K562 (cell line): ENCODE measurements at regions not wholly inside any gene's neighbourhood (a gene's known extent, or its start where the extent isn't known, plus 50 kb on each side); places are given as distances from the start of the nearest gene placed in this dataset.

ENCODE experiments used
- ATAC-seq: fragments of 200-7000 bp; cut with Tn5 transposase; 3 replicates; pipeline ENCODE4 v1.9.1; 2020; ENCODE audit warnings: moderate library complexity
- BruUV-seq: library from RNA; stranded (reverse); fragments of 400-500 nt; replicated peaks from 2 replicates; lab custom pipeline; 2021; lab: Mats Ljungman, UMichigan
- CTCF ChIA-PET: fragments of 300-600 bp; formaldehyde crosslinking; extraction: SDS; loops from one replicate; lab custom pipeline; 2021; ENCODE audit warnings: low intra/inter-chr PET ratio; lab: Yijun Ruan, JAX
- POLR2A ChIA-PET: fragments of 300-600, 350-650 bp; sonication (Branson Sonifier 250); formaldehyde crosslinking; extraction: SDS; loops from one replicate; lab custom pipeline; 2021; ENCODE audit warnings: antibody characterized with exemption, inconsistent platforms; lab: Yijun Ruan, JAX
- DNase-seq, 4 experiments: peaks; one replicate each; pipeline versions ENCODE4 v3.0.0 to v3.0.0-alpha.2; 2011 to 2018; ENCODE audit warnings: low spot score in 3 of 4, mixed read lengths in 3 of 4; ENCODE audit errors: extremely low read depth in 1 of 4
- FAIRE-seq: peaks from 2 replicates; lab custom pipeline; 2011; peaks lifted over from hg19 to GRCh38; lab: Jason Lieb, UNC
- H2AFZ ChIP-seq: 2 replicates; pipeline ENCODE4 v1.6.0; 2011; ENCODE audit warnings: low read depth, low read length, control low read depth, inconsistent platforms
- H3K27ac ChIP-seq: fragments of 200-600 bp; 3 replicates; pipeline ENCODE4 v1.8.0; 2011; ENCODE audit warnings: low read depth, mild to moderate bottlenecking, control low read depth, inconsistent platforms, low read length, moderate library complexity, mixed read lengths; ENCODE audit errors: extremely low read depth
- H3K27me3 ChIP-seq, 2 experiments: fragments of 300-600 bp in 1 of 2; 2 replicates in 1 of 2; 3 replicates in 1 of 2; pipeline versions ENCODE4 v1.6.0 to v1.8.0; 2011; ENCODE audit warnings: inconsistent platforms in 2 of 2, low read length in 2 of 2, mild to moderate bottlenecking in 1 of 2, mixed read lengths in 1 of 2, moderate library complexity in 1 of 2; ENCODE audit not compliant: control insufficient read depth in 2 of 2, insufficient read depth in 2 of 2
- H3K36me3 ChIP-seq: fragments of 300-600 bp; 3 replicates; pipeline ENCODE4 v1.8.0; 2011; ENCODE audit warnings: mild to moderate bottlenecking, low read length, inconsistent platforms; ENCODE audit not compliant: control insufficient read depth, insufficient read depth
- H3K4me1 ChIP-seq, 2 experiments: fragments of 200-600 bp in 1 of 2; replicated peaks in 1 of 2; 2 replicates in 1 of 2; 3 replicates in 1 of 2; pipeline versions ENCODE4 v1.5.1 to v1.8.0; 2011; ENCODE audit warnings: inconsistent platforms in 2 of 2, low read length in 2 of 2, mild to moderate bottlenecking in 1 of 2, mixed read lengths in 1 of 2, moderate library complexity in 1 of 2; ENCODE audit not compliant: control insufficient read depth in 2 of 2, insufficient read depth in 2 of 2
- H3K4me2 ChIP-seq: 2 replicates; pipeline ENCODE4 v1.6.1; 2011; ENCODE audit warnings: low read length, control low read depth, inconsistent platforms, mixed read lengths; ENCODE audit not compliant: insufficient read depth
- H3K4me3 ChIP-seq: fragments of 200-600 bp; sonication (generic), shearing (Covaris generic); 2 replicates; pipeline ENCODE4 v1.5.1; 2016; ENCODE audit warnings: control low read depth, inconsistent platforms
- H3K79me2 ChIP-seq: fragments of 200-600 bp; 3 replicates; pipeline ENCODE4 v1.8.0; 2011; ENCODE audit warnings: low read length, inconsistent platforms; ENCODE audit not compliant: control insufficient read depth, insufficient read depth
- H3K9ac ChIP-seq, 2 experiments: 2 replicates each; pipeline versions ENCODE4 v1.6.0 to v1.6.1; 2011; ENCODE audit warnings: low read depth in 2 of 2, low read length in 2 of 2, control low read depth in 1 of 2, inconsistent platforms in 1 of 2, mild to moderate bottlenecking in 1 of 2, mixed read lengths in 1 of 2; ENCODE audit not compliant: insufficient read depth in 1 of 2
- H3K9me1 ChIP-seq: one replicate; pipeline ENCODE4 v1.6.0; 2011; ENCODE audit warnings: inconsistent platforms, mild to moderate bottlenecking, low read length, moderate library complexity; ENCODE audit not compliant: control insufficient read depth, insufficient read depth
- H3K9me3 ChIP-seq: replicated peaks from 2 replicates; pipeline ENCODE4 v1.5.1; 2011; ENCODE audit warnings: low read depth, low read length, inconsistent platforms; ENCODE audit not compliant: control insufficient read depth, insufficient read depth
- H4K20me1 ChIP-seq: replicated peaks from 2 replicates; pipeline ENCODE4 v1.6.1; 2011; ENCODE audit warnings: low read length, inconsistent platforms, mixed read lengths; ENCODE audit not compliant: control insufficient read depth, insufficient read depth
- ESRRA ChIP-seq: fragments of 450-650 bp; IDR thresholded peaks from 2 replicates; pipeline ENCODE4 v1.6.1; 2014; ENCODE audit warnings: low read depth, mild to moderate bottlenecking, moderate library complexity, borderline replicate concordance
- PRDM10 ChIP-seq: fragments of 450-650 bp; IDR thresholded peaks from 2 replicates; pipeline ENCODE4 v1.6.1; 2018; ENCODE audit not compliant: partially characterized antibody
- PRPF4 ChIP-seq: fragments of 200-400 bp; formaldehyde crosslinking; IDR thresholded peaks from one replicate; pipeline ENCODE4 v1.6.1; 2017; ENCODE audit warnings: low read length, low read depth, mild to moderate bottlenecking; ENCODE audit not compliant: insufficient read depth, poor library complexity, severe bottlenecking
- TRIM24 ChIP-seq, 2 experiments: fragments of 450-650 bp; IDR thresholded peaks; 2 replicates each; pipeline ENCODE4 v1.6.1; 2016
- WHSC1 ChIP-seq: IDR thresholded peaks from one replicate; pipeline ENCODE4 v1.6.1; 2012; ENCODE audit warnings: low read length, control low read depth, inconsistent platforms
- ZC3H11A ChIP-seq: IDR thresholded peaks from 2 replicates; pipeline ENCODE4 v1.6.1; 2012; ENCODE audit warnings: low read depth, low read length, improper control_type of control experiment
- ZFX ChIP-seq: sonication (generic); formaldehyde crosslinking; IDR thresholded peaks from 2 replicates; pipeline ENCODE4 v1.8.0; 2022; ENCODE audit warnings: mild to moderate bottlenecking, missing genetic modification reagents, moderate library complexity
- ZNF212 ChIP-seq: fragments of 450-650 bp; formaldehyde crosslinking; IDR thresholded peaks from 2 replicates; pipeline ENCODE4 v1.4.0; 2020; ENCODE audit warnings: mild to moderate bottlenecking
- ZNF263 ChIP-seq: sonication (generic); formaldehyde crosslinking; IDR thresholded peaks from 2 replicates; pipeline ENCODE4 v1.8.0; 2022; ENCODE audit warnings: mild to moderate bottlenecking, missing genetic modification reagents, borderline replicate concordance
- ZNF41 ChIP-seq: fragments of 250-450 bp; sonication (Bioruptor Pico); conservative IDR thresholded peaks from 2 replicates; pipeline ENCODE4 v1.4.0; 2020; ENCODE audit warnings: mild to moderate bottlenecking
- ZNF449 ChIP-seq: fragments of 250-450 bp; sonication (Bioruptor Pico); IDR thresholded peaks from 2 replicates; pipeline ENCODE4 v1.8.0; 2022; ENCODE audit warnings: moderate library complexity, mild to moderate bottlenecking, inconsistent platforms
- ZNF583 ChIP-seq: fragments of 250-450 bp; sonication (Bioruptor Pico); IDR thresholded peaks from 2 replicates; pipeline ENCODE4 v1.4.0; 2020
- ZNF609 ChIP-seq: sonication (generic); formaldehyde crosslinking; IDR thresholded peaks from 2 replicates; pipeline ENCODE4 v1.8.1; 2023; ENCODE audit warnings: missing genetic modification reagents, mild to moderate bottlenecking, borderline replicate concordance
- ZNF764 ChIP-seq: fragments of 250-450 bp; sonication (Bioruptor Pico); IDR thresholded peaks from 2 replicates; pipeline ENCODE4 v1.4.0; 2020; ENCODE audit warnings: low read depth, mild to moderate bottlenecking, moderate library complexity
- WGBS: fragments of 100-300 bp; shearing (Covaris generic); methylation state at CpG from one replicate; pipeline ENCODE4 v1.1.6; 2016; ENCODE audit warnings: low coverage, mixed read lengths; ENCODE audit not compliant: insufficient coverage; ENCODE audit errors: missing lambda C conversion rate; 5-methylcytosine and 5-hydroxymethylcytosine counted together
- in situ Hi-C: fragments of 300-500 bp; cut with MboI; formaldehyde crosslinking; loops from 4 replicates; pipeline ENCODE4 v1.15.0; 2018; ENCODE audit warnings: inconsistent platforms, mixed read lengths
- intact Hi-C: fragments of 100-400 bp; cut with micrococcal nuclease; formaldehyde crosslinking; loops from 2 replicates; pipeline ENCODE4 v1.14.2; 2022

- no peak overlapping the region for H3K27ac ChIP-seq
- intact Hi-C loops: no loop called here
- no peak for TF ChIP-seq ZNF212
- no peak for TF ChIP-seq PRPF4
- no peak for TF ChIP-seq ZNF41
- no peak for TF ChIP-seq ESRRA
- no peak for TF ChIP-seq ZNF449 (CRISPR knock-in tag)
- TF ChIP-seq ZNF583 (CRISPR knock-in tag): no peak
- TF ChIP-seq ZNF609: no peak
- no peak for TF ChIP-seq WHSC1
- TF ChIP-seq ZC3H11A: no peak
- TF ChIP-seq ZNF263: no peak
- no peak for TF ChIP-seq ZNF764 (CRISPR knock-in tag)
- no peak for TF ChIP-seq ZFX (CRISPR knock-in tag)
- TF ChIP-seq PRDM10: no peak
- no peak for TF ChIP-seq TRIM24 (IDR thresholded peaks at IDR 0.05)
- 6% methylated on average over 5 of the region's 5 CpGs for WGBS
- H3K4me2 ChIP-seq: no peak overlapping the region
- no peak for DNase-seq
- H3K79me2 ChIP-seq: no peaks in the 10 kb centered on the region
- no TSS peak for BruUV-seq
- H3K9me3 ChIP-seq: no peaks in the 10 kb centered on the region
- H2AFZ ChIP-seq: no peak overlapping the region
- H4K20me1 ChIP-seq: no peaks in the 10 kb centered on the region
- H3K4me1 ChIP-seq: no peaks in the 10 kb centered on the region; a peak in 1 of 5 replicates
- CTCF ChIA-PET: no interaction called here
- POLR2A ChIA-PET: no interaction called here
- in situ Hi-C loops: no loop called here
- no peak overlapping the region for H3K4me3 ChIP-seq
- no peak for ATAC-seq
- H3K9ac ChIP-seq: no peak overlapping the region
- peaks cover 11 to 63% of the 10 kb centered on the region in 2 experiments; a peak in 4 of 5 replicates for H3K27me3 ChIP-seq
- FAIRE-seq: no peak
- no peaks in the 10 kb centered on the region for H3K36me3 ChIP-seq
- no peaks in the 10 kb centered on the region for H3K9me1 ChIP-seq
These were observed 51.4 kb upstream of the ANO1 start for GRCh38 chr11:70026726-70027125.
